ENCODE measurements at regions not wholly inside any gene's neighbourhood (a gene's known extent, or its start where the extent isn't known, plus 50 kb on each side); places are given as distances from the start of the nearest gene placed in this dataset.

DNA sequence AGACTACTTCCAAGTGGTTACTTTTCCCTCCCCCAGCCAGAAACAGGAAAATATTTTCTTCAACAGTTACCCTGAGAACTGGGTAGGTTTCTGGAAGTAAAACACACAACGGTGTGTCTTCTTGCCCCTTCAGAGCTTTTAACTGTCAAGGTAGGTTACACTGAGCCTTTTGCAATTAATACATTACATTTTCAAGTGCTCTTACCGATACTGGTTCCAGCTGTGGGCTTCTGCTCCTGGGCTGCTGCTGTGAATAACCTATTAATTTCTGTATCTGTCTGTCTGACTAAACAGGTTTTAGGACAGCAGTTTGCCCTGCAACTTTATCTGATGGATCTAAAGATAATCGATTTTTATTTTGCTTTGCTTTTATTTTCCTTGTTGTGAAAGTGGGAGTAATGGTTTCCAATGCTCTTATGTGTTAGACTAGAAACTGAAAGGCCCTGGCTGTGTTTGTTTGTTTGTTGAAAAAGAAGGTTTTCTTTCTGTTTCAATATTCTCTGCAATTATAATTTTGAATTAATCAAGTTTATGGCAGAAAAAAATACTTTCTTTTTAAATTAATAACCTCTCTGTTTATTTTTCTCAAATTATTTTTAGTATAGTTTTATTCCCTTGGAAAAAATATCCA, 196.7 kb upstream of the SLITRK6 start:
- TF ChIP-seq CTCF (conservative IDR thresholded peaks at IDR 0.05; ENCODE audit: low read depth, low read length) (no peak), POLR2A (IDR thresholded peaks at IDR 0.05; ENCODE audit: low read depth, low read length) (no peak), MXI1 (IDR thresholded peaks at IDR 0.05; ENCODE audit: borderline replicate concordance, low read depth, low read length) (no peak), ELK1 (IDR thresholded peaks at IDR 0.05; ENCODE audit: borderline replicate concordance, low read depth, low read length) (no peak), RFX5 (IDR thresholded peaks at IDR 0.05; ENCODE audit: low read depth, low read length) (no peak), CHD1 (IDR thresholded peaks at IDR 0.05; ENCODE audit: low read depth, low read length) (no peak), RAD21 (IDR thresholded peaks at IDR 0.05; ENCODE audit: low read length) (no peak), RCOR1 (IDR thresholded peaks at IDR 0.05; ENCODE audit: insufficient replicate concordance, low read length) (no peak)

Data from IMR-90 (cell line).